ENCODE measurements at regions not wholly inside any gene's neighbourhood (a gene's known extent, or its start where the extent isn't known, plus 50 kb on each side); places are given as distances from the start of the nearest gene placed in this dataset.
A peak's percentile ranks its signal among the peaks of the same experiment; 100 is the strongest.

DNA sequence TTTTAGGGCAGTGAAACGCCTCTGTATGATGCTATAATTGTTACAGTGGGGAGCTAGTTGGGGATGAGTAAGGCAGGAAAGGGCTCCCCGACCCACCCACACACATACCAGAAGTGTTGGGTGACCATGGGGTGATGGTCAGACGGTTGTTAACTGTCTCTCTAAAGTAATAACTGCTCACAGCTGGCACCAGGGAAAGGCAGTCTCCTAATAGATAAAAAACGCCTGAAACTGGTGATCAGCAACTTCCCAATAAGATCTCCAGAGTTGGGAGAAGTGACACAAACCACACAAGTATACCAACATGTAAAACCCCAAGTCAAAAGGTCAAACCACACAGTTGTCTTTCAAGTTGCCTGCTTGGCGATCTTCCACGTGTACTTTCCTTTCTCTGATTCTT is 346.5 kb upstream of the CNTN4 start:
- no peak for DNase-seq (ENCODE audit: low spot score)
- H3K27me3 ChIP-seq (replicated peaks; ENCODE audit: insufficient read depth, low read depth, low read length, poor library complexity), result no peaks in the 10 kb centered on the region
- no peak overlapping the region for H3K27ac ChIP-seq (ENCODE audit: low read depth, low read length, poor library complexity, severe bottlenecking)
- TF ChIP-seq, protein P1, sequence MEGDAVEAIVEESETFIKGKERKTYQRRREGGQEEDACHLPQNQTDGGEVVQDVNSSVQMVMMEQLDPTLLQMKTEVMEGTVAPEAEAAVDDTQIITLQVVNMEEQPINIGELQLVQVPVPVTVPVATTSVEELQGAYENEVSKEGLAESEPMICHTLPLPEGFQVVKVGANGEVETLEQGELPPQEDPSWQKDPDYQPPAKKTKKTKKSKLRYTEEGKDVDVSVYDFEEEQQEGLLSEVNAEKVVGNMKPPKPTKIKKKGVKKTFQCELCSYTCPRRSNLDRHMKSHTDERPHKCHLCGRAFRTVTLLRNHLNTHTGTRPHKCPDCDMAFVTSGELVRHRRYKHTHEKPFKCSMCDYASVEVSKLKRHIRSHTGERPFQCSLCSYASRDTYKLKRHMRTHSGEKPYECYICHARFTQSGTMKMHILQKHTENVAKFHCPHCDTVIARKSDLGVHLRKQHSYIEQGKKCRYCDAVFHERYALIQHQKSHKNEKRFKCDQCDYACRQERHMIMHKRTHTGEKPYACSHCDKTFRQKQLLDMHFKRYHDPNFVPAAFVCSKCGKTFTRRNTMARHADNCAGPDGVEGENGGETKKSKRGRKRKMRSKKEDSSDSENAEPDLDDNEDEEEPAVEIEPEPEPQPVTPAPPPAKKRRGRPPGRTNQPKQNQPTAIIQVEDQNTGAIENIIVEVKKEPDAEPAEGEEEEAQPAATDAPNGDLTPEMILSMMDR (conservative IDR thresholded peaks at IDR 0.05; ENCODE audit: low read depth, low read length), result no peak
- TF ChIP-seq EZH2 (IDR thresholded peaks at IDR 0.05; ENCODE audit: borderline replicate concordance, low read depth, low read length, poor library complexity, severe bottlenecking), result no peak
- BruUV-seq (replicated peaks), result no TSS peak
- H3K4me3 ChIP-seq (ENCODE audit: low read depth, low read length, poor library complexity, severe bottlenecking), result no peak overlapping the region
- intact Hi-C loops (cut with micrococcal nuclease; ENCODE audit: unreplicated experiment), result no loop called here
- POLR2A ChIA-PET (ENCODE audit: low non-redundant PET), result no interaction called here
- CTCF ChIA-PET, result no interaction called here
- no peaks in the 10 kb centered on the region for H3K36me3 ChIP-seq (ENCODE audit: insufficient read depth, low read length, poor library complexity, severe bottlenecking)
- H3K4me1 ChIP-seq (ENCODE audit: insufficient read depth, low read length, poor library complexity, severe bottlenecking), result no peaks in the 10 kb centered on the region
- peaks cover 7% of the 10 kb centered on the region for H3K9me3 ChIP-seq (ENCODE audit: low read depth, low read length, poor library complexity, severe bottlenecking)

DNA sequence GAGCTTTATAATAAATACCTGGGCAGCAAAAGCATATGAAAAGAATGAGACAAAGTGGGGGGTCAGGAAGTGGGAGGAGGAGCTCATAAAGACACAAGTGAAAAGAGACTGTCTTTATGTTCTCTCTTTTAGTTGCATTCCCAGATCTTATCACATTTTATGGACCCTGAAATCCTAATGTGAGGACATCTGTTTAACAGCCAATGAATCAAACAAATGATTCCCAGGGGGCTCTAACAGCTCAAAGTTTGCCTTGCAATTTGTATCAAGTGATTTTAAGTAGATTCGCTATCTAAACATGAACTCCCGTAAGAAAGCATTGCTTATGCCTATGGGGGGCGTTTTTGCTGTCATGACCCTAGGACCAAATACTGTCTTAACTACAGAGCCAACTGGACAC is 332.3 kb upstream of the CNTN4 start:
- no peak overlapping the region for H3K27ac ChIP-seq (ENCODE audit: low read depth, low read length, poor library complexity, severe bottlenecking)
- peak; percentile 89 for DNase-seq (ENCODE audit: low spot score)
- no peak for TF ChIP-seq EZH2 (IDR thresholded peaks at IDR 0.05; ENCODE audit: borderline replicate concordance, low read depth, low read length, poor library complexity, severe bottlenecking)
- TF ChIP-seq, protein P1 (conservative IDR thresholded peaks at IDR 0.05; ENCODE audit: low read depth, low read length), result no peak
- H3K9me3 ChIP-seq (ENCODE audit: low read depth, low read length, poor library complexity, severe bottlenecking), result peaks cover 4% of the 10 kb centered on the region
- H3K36me3 ChIP-seq (ENCODE audit: insufficient read depth, low read length, poor library complexity, severe bottlenecking), result no peaks in the 10 kb centered on the region
- no peaks in the 10 kb centered on the region for H3K27me3 ChIP-seq (replicated peaks; ENCODE audit: insufficient read depth, low read depth, low read length, poor library complexity)
- intact Hi-C loops (cut with micrococcal nuclease; ENCODE audit: unreplicated experiment), result loop anchor here (10.0 kb wide), 2 partner anchors 142 to 218 kb away; no protein-coding TSS in a partner anchor
- ChIA-PET CTCF (no interaction called here), POLR2A (ENCODE audit: low non-redundant PET) (no interaction called here)
- H3K4me3 ChIP-seq (ENCODE audit: low read depth, low read length, poor library complexity, severe bottlenecking), result no peak overlapping the region
- no TSS peak for BruUV-seq (replicated peaks)
- H3K4me1 ChIP-seq (ENCODE audit: insufficient read depth, low read length, poor library complexity, severe bottlenecking), result no peaks in the 10 kb centered on the region

DNA sequence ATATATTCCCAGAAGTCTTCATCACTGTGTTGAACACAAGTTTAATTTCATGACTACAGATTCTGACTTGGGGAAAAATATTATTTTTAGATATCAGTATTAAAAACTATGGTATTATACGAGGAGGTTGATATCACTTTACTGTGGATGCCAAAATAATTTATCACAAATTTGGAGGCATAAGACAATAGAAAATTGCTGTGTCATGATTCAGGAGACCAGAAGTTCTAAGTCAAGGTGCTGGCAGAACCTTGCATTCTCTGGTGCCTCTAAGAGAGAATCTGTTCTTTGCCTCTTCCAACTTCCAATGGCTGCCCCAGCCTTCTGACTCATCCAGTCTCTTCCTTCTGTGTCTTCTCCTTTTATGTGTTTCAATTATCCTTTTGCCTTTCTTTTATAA is 325.0 kb upstream of the CNTN4 start:
- Histone ChIP-seq H3K4me1 (ENCODE audit: insufficient read depth, low read length, poor library complexity, severe bottlenecking) (no peaks in the 10 kb centered on the region), H3K27ac (ENCODE audit: low read depth, low read length, poor library complexity, severe bottlenecking) (no peak overlapping the region), H3K9me3 (ENCODE audit: low read depth, low read length, poor library complexity, severe bottlenecking) (peaks cover 8% of the 10 kb centered on the region), H3K27me3 (replicated peaks; ENCODE audit: insufficient read depth, low read depth, low read length, poor library complexity) (no peaks in the 10 kb centered on the region), H3K36me3 (ENCODE audit: insufficient read depth, low read length, poor library complexity, severe bottlenecking) (no peaks in the 10 kb centered on the region), H3K4me3 (ENCODE audit: low read depth, low read length, poor library complexity, severe bottlenecking) (no peak overlapping the region)
- ChIA-PET CTCF (no interaction called here), POLR2A (ENCODE audit: low non-redundant PET) (no interaction called here)
- no peak for TF ChIP-seq EZH2 (IDR thresholded peaks at IDR 0.05; ENCODE audit: borderline replicate concordance, low read depth, low read length, poor library complexity, severe bottlenecking)
- TF ChIP-seq, protein P1 (conservative IDR thresholded peaks at IDR 0.05; ENCODE audit: low read depth, low read length), result no peak
- intact Hi-C loops (cut with micrococcal nuclease; ENCODE audit: unreplicated experiment), result no loop called here
- no TSS peak for BruUV-seq (replicated peaks)
- no peak for DNase-seq (ENCODE audit: low spot score)

Measured in A673 (cell line).